Gastrocnemius medialis (tissue), 4 donors: ENCODE measurements at regions not wholly inside any gene's neighbourhood (a gene's known extent, or its start where the extent isn't known, plus 50 kb on each side); places are given as distances from the start of the nearest gene placed in this dataset.

Source experiments
- POLR2A ChIP-seq, 2 donors: fragments of 450-650 bp; IDR thresholded peaks; one replicate each; pipeline ENCODE4 v1.6.1; 2017; ENCODE audit warnings: antibody characterized with exemption in 2 of 2, mild to moderate bottlenecking in 2 of 2, moderate library complexity in 2 of 2
- TF ChIP-seq, protein P1 (sequence below), 5 experiments: fragments of 450-650 bp in 3 of 5; fragments of 200-600 bp in 2 of 5; sonication (generic) in 2 of 5; IDR thresholded peaks in 4 of 5; conservative IDR thresholded peaks in 1 of 5; 1 replicate in 4 of 5; 2 replicates in 1 of 5; pipeline ENCODE4 v1.5.1; 2016 to 2019; ENCODE audit warnings: antibody characterized with exemption in 5 of 5, mild to moderate bottlenecking in 3 of 5, moderate library complexity in 3 of 5

DNA sequence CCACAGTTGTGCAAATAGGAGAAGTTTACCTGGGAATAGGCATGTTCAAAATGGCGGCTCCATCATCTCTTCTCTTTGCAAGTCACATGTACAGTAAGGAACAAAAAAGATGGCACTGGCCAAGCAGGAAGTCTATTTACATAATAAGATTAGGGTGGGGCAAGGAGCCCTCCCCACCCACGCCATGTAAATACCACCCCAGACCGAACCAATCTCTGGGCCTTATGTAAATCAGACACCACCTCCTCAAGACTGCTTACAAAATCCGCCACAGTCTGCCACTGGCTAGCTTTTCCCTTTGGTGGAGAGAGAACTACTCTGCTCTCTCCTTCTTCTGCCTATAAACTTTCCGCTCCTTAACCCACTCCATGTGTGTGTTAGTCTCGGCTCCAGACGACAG, 1496.3 kb downstream of the REEP3 start:
- TF ChIP-seq, protein P1, sequence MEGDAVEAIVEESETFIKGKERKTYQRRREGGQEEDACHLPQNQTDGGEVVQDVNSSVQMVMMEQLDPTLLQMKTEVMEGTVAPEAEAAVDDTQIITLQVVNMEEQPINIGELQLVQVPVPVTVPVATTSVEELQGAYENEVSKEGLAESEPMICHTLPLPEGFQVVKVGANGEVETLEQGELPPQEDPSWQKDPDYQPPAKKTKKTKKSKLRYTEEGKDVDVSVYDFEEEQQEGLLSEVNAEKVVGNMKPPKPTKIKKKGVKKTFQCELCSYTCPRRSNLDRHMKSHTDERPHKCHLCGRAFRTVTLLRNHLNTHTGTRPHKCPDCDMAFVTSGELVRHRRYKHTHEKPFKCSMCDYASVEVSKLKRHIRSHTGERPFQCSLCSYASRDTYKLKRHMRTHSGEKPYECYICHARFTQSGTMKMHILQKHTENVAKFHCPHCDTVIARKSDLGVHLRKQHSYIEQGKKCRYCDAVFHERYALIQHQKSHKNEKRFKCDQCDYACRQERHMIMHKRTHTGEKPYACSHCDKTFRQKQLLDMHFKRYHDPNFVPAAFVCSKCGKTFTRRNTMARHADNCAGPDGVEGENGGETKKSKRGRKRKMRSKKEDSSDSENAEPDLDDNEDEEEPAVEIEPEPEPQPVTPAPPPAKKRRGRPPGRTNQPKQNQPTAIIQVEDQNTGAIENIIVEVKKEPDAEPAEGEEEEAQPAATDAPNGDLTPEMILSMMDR (IDR thresholded peaks at IDR 0.05 in 4 of 5, conservative IDR thresholded peaks at IDR 0.05 in 1 of 5): no peak
- TF ChIP-seq POLR2A (IDR thresholded peaks at IDR 0.05): no peak
